ENCODE measurements at regions not wholly inside any gene's neighbourhood (a gene's known extent, or its start where the extent isn't known, plus 50 kb on each side); places are given as distances from the start of the nearest gene placed in this dataset.

DNA sequence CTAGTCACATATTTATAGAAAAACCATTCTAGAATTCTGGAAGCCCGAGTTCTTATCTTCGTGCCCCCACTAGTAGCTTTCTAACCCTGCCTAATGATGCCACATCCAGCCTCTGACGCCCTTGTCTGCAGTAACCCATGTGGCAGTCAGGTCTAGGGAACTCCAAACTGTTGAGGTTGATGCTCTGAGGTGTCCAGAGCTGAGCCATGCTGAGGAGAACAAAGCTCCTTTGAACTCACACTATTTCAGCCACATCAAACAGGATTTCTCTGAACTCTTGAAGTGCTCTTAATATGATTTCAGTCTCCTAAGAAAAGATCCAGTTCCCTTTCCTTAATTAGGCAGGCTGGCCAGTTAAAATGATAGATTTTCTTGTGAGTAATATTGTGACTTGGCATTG is 150.5 kb upstream of the ST8SIA2 start:
- intact Hi-C loops (cut with micrococcal nuclease; ENCODE audit: unreplicated experiment), result no loop called here
- no peaks in the 10 kb centered on the region for H4K20me1 ChIP-seq (ENCODE audit: insufficient read depth)
- TF ChIP-seq, protein P1, sequence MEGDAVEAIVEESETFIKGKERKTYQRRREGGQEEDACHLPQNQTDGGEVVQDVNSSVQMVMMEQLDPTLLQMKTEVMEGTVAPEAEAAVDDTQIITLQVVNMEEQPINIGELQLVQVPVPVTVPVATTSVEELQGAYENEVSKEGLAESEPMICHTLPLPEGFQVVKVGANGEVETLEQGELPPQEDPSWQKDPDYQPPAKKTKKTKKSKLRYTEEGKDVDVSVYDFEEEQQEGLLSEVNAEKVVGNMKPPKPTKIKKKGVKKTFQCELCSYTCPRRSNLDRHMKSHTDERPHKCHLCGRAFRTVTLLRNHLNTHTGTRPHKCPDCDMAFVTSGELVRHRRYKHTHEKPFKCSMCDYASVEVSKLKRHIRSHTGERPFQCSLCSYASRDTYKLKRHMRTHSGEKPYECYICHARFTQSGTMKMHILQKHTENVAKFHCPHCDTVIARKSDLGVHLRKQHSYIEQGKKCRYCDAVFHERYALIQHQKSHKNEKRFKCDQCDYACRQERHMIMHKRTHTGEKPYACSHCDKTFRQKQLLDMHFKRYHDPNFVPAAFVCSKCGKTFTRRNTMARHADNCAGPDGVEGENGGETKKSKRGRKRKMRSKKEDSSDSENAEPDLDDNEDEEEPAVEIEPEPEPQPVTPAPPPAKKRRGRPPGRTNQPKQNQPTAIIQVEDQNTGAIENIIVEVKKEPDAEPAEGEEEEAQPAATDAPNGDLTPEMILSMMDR (conservative IDR thresholded peaks at IDR 0.05), result no peak
- TF ChIP-seq EZH2 (IDR thresholded peaks at IDR 0.05; ENCODE audit: low read depth), result no peak
- H3F3A ChIP-seq (ENCODE audit: insufficient read depth, low read depth), result no peaks in the 10 kb centered on the region
- no peak overlapping the region for H3K27ac ChIP-seq
- H3K4me2 ChIP-seq, result no peak overlapping the region
- H3K4me3 ChIP-seq, result no peak overlapping the region
- ChIA-PET CTCF (no interaction called here), POLR2A (ENCODE audit: unreplicated experiment) (no interaction called here)
- no peaks in the 10 kb centered on the region for H3K79me2 ChIP-seq (ENCODE audit: low read depth)
- no peak for DNase-seq
- no TSS peak for BruUV-seq (replicated peaks)
- H2AFZ ChIP-seq, result no peak overlapping the region
- H3K36me3 ChIP-seq (ENCODE audit: low read depth), result no peaks in the 10 kb centered on the region
- peaks cover 67% of the 10 kb centered on the region for H3K27me3 ChIP-seq (ENCODE audit: insufficient read depth, low read depth)
- no peaks in the 10 kb centered on the region for H3K4me1 ChIP-seq (replicated peaks; ENCODE audit: insufficient read depth)
- H3K9me3 ChIP-seq (ENCODE audit: insufficient read depth, low read depth), result no peaks in the 10 kb centered on the region
- H3K9me2 ChIP-seq (ENCODE audit: insufficient read depth), result no peaks in the 10 kb centered on the region

DNA sequence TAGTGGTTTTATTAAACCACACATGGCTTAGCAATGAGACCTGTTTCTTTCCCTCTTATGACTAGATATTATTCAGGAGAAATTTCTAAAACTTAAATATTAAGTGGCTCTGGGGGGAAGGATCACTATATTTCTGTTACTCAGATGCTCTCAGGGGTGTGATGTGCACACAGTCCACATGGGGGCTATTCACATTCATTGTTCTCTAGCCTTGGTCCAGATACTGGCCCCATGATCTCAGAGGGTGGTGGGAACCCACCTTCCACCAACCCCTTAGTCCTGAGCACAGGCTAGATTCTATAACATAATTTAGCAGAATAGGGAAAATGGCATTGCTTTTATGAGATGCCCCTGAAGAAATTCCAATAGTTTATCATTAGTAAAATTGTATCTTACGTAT is 149.0 kb upstream of the ST8SIA2 start:
- H4K20me1 ChIP-seq (ENCODE audit: insufficient read depth), result no peaks in the 10 kb centered on the region
- no peak overlapping the region for H3K27ac ChIP-seq
- no peaks in the 10 kb centered on the region for H3K9me3 ChIP-seq (ENCODE audit: insufficient read depth, low read depth)
- H3K4me2 ChIP-seq, result no peak overlapping the region
- no peak overlapping the region for H2AFZ ChIP-seq
- H3F3A ChIP-seq (ENCODE audit: insufficient read depth, low read depth), result no peaks in the 10 kb centered on the region
- ChIA-PET CTCF (no interaction called here), POLR2A (ENCODE audit: unreplicated experiment) (interaction anchor here (0.6 kb wide), 1 partner anchor 23 kb away, joined by 4 read pairs; no protein-coding TSS in a partner anchor)
- H3K27me3 ChIP-seq (ENCODE audit: insufficient read depth, low read depth), result peaks cover 75% of the 10 kb centered on the region
- H3K36me3 ChIP-seq (ENCODE audit: low read depth), result no peaks in the 10 kb centered on the region
- no peaks in the 10 kb centered on the region for H3K4me1 ChIP-seq (replicated peaks; ENCODE audit: insufficient read depth)
- intact Hi-C loops (cut with micrococcal nuclease; ENCODE audit: unreplicated experiment), result no loop called here
- H3K9me2 ChIP-seq (ENCODE audit: insufficient read depth), result no peaks in the 10 kb centered on the region
- H3K79me2 ChIP-seq (ENCODE audit: low read depth), result no peaks in the 10 kb centered on the region
- H3K4me3 ChIP-seq, result no peak overlapping the region
- DNase-seq, result no peak
- no peak for TF ChIP-seq EZH2 (IDR thresholded peaks at IDR 0.05; ENCODE audit: low read depth)
- TF ChIP-seq, protein P1 (conservative IDR thresholded peaks at IDR 0.05), result no peak
- no TSS peak for BruUV-seq (replicated peaks)

DNA sequence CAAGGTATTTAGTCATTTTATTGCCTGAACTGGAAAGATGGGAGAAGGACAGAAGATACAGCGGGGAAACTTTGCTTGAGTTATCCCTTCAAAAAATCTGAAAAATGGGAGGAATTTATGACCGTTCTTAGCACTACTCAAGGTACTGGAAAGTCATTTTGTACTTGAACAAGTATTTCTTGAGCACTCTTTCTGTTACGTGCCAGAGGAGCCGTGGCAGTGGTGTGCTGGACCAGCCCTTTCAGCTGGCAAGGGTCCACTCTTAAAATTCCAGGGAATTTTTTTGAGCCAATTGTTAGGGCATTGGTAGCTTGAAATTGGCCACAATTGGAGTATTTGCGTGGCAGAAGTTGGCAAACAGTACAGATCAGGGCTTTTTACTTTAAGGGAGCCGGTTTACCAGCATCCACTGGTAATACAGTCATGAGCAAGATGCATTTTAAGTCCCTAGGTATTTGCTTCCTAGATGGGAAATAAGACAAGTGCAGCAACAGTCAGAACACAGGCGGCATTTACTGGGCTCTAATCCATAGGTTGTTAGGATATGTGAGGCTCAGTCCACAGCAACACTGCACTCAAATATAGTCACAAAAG is 145.9 kb upstream of the ST8SIA2 start:
- ChIA-PET POLR2A (ENCODE audit: unreplicated experiment) (no interaction called here), CTCF (no interaction called here)
- H2AFZ ChIP-seq, result no peak overlapping the region
- no peak overlapping the region for H3K27ac ChIP-seq
- no peak overlapping the region for H3K4me3 ChIP-seq
- TF ChIP-seq, protein P1 (conservative IDR thresholded peaks at IDR 0.05), result no peak
- TF ChIP-seq EZH2 (IDR thresholded peaks at IDR 0.05; ENCODE audit: low read depth), result no peak
- H3K4me1 ChIP-seq (replicated peaks; ENCODE audit: insufficient read depth), result no peaks in the 10 kb centered on the region
- BruUV-seq (replicated peaks), result no TSS peak
- no peaks in the 10 kb centered on the region for H3K9me2 ChIP-seq (ENCODE audit: insufficient read depth)
- intact Hi-C loops (cut with micrococcal nuclease; ENCODE audit: unreplicated experiment), result no loop called here
- no peak for DNase-seq
- H3K4me2 ChIP-seq, result no peak overlapping the region
- H3K9me3 ChIP-seq (ENCODE audit: insufficient read depth, low read depth), result no peaks in the 10 kb centered on the region
- H3K79me2 ChIP-seq (ENCODE audit: low read depth), result no peaks in the 10 kb centered on the region
- no peaks in the 10 kb centered on the region for H4K20me1 ChIP-seq (ENCODE audit: insufficient read depth)
- H3K36me3 ChIP-seq (ENCODE audit: low read depth), result no peaks in the 10 kb centered on the region
- no peaks in the 10 kb centered on the region for H3F3A ChIP-seq (ENCODE audit: insufficient read depth, low read depth)
- peaks cover 58% of the 10 kb centered on the region for H3K27me3 ChIP-seq (ENCODE audit: insufficient read depth, low read depth)

Measured in PC-9 (cell line).